Skeletal muscle tissue (tissue), 3 donors: ENCODE measurements at regions not wholly inside any gene's neighbourhood (a gene's known extent, or its start where the extent isn't known, plus 50 kb on each side); places are given as distances from the start of the nearest gene placed in this dataset.
"Not testable (repeated sequence)": the region's sequence is repeated elsewhere in the genome, so short reads cannot be mapped to it uniquely, and the experiment has no call there.

ENCODE experiments used
- H3K27ac ChIP-seq: one replicate; pipeline ENCODE4 v1.7.0; 2013; ENCODE audit warnings: mild to moderate bottlenecking, low read depth, low read length, inconsistent platforms
- H3K27me3 ChIP-seq, 3 donors: one replicate each; pipeline ENCODE4 v1.7.0; 2013; ENCODE audit warnings: low read length in 3 of 3; ENCODE audit not compliant: control insufficient read depth in 3 of 3, insufficient read depth in 3 of 3
- H3K36me3 ChIP-seq, 3 donors: one replicate each; pipeline ENCODE4 v1.7.0; 2013; ENCODE audit warnings: low read length in 3 of 3; ENCODE audit not compliant: control insufficient read depth in 3 of 3, insufficient read depth in 3 of 3
- H3K4me1 ChIP-seq, 3 donors: one replicate each; pipeline ENCODE4 v1.7.0; 2013; ENCODE audit warnings: low read length in 3 of 3, mild to moderate bottlenecking in 3 of 3; ENCODE audit not compliant: control insufficient read depth in 3 of 3, insufficient read depth in 3 of 3
- H3K4me3 ChIP-seq, 3 donors: one replicate each; pipeline ENCODE4 v1.7.0; 2013; ENCODE audit warnings: low read length in 3 of 3
- H3K9ac ChIP-seq, 3 donors: one replicate each; pipeline ENCODE4 v1.7.0; 2013; ENCODE audit warnings: low read length in 3 of 3, mild to moderate bottlenecking in 3 of 3, moderate library complexity in 2 of 3, low read depth in 1 of 3
- H3K9me3 ChIP-seq, 3 donors: one replicate each; pipeline ENCODE4 v1.7.0; 2013; ENCODE audit warnings: low read length in 3 of 3; ENCODE audit not compliant: control insufficient read depth in 3 of 3
- donor health status: Osteomylitis.

DNA sequence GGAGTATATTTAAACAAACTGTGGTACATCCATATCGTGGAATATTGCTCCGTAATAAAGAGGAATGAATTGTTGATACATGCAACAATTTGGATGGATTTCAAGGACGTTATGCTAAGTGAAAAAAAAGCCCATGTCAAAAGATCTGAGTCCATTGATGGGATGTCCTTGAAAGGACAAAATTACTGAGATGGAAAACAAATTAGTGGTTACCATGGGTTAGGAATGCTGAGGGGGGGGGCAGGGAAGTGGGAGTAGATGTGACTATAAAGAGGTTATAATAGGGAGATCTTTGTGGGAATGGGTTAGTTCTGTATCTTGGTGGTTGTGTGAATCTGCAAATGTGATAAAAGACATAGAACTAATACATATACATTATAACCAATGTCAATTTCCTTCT, 409.3 kb downstream of the SRGAP2C start:
- no peaks in the 10 kb centered on the region for H3K27me3 ChIP-seq
- H3K9ac ChIP-seq, result no peak overlapping the region
- H3K9me3 ChIP-seq, result no peaks in the 10 kb centered on the region
- H3K36me3 ChIP-seq, result no peaks in the 10 kb centered on the region
- H3K4me1 ChIP-seq, result no peaks in the 10 kb centered on the region
- H3K27ac ChIP-seq, result no peak overlapping the region
- H3K4me3 ChIP-seq, result no peak overlapping the region

DNA sequence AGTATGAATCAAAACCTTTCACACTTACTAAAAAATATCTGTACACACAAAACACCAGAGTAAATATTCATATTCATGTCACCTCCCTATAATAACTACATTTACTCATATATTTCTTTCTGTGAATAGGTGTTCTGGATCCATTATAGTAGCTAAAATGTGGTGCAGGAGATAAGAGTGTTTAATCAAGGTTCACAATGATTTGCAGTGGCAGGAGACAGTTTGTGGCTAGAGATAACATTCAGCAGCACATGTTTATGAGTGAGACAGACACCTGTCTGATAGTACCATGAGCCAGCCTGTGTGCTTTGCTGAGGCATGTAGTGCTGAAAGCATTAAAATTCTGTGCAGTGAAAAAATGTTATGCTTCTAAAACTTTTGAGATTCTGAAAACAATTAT, 410.3 kb downstream of the SRGAP2C start:
- Histone ChIP-seq H3K9me3 (no peaks in the 10 kb centered on the region), H3K4me3 (no peak overlapping the region), H3K4me1 (no peaks in the 10 kb centered on the region)

DNA sequence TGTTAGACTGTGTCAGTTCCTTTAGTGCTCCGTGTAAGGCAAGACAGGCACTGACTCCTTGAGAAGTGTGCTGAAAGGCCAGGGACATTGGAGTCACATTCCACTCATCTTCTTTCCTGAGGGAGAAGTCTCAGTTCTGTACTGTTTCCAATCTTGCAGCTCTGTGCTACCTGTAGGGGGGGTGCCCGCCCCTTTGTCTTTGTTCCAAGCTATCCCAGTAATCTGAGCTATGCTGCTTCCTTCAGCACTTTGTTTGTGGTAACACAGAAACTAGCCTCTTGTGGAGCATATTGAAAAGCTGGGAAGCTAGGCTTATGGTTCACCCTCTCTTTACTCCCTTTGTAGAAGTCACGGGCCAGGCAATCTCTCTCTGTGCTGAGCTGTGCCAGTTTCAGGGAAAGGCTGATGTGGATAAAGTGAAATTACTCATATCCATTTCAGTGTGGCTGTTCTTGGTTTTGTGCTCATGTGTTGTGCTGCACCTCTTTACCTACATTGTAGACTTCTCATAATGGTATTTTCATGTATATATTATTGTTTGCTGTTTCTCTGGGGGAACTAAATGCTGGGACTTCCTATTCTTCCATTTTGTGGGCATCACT, 420.2 kb downstream of the SRGAP2C start:
- not testable (repeated sequence) for H3K27ac ChIP-seq, H3K27me3 ChIP-seq, H3K4me1 ChIP-seq, H3K36me3 ChIP-seq, H3K9ac ChIP-seq, H3K4me3 ChIP-seq, H3K9me3 ChIP-seq

More for the DNA sequence above, 410.3 kb downstream of the SRGAP2C start:
- no peak overlapping the region for H3K27ac ChIP-seq
- H3K36me3 ChIP-seq, result no peaks in the 10 kb centered on the region
- H3K9ac ChIP-seq, result no peak overlapping the region
- H3K27me3 ChIP-seq, result no peaks in the 10 kb centered on the region

DNA sequence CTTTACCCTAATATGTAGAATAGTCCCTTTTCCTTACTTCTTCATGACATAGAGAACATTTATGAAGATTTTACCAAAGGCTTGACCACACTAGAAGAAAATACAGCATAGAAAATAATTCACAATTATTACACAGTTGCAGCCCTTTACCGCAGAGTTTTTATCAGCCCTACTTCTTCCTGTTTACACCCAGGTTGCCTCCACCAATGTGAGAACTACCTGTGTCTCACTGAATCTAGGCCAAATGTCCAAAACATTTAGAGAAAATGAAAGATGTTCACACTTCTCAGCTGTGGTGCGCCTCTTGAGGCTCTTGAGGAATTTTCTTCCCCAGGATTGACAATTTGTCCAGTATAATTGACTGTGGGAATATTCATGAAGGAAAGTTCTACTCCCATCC, 422.7 kb downstream of the SRGAP2C start:
- H3K36me3 ChIP-seq, H3K27me3 ChIP-seq, H3K9me3 ChIP-seq, H3K4me1 ChIP-seq, H3K4me3 ChIP-seq, H3K9ac ChIP-seq, H3K27ac ChIP-seq: not testable (repeated sequence)
